ENCODE measurements at regions not wholly inside any gene's neighbourhood (a gene's known extent, or its start where the extent isn't known, plus 50 kb on each side); places are given as distances from the start of the nearest gene placed in this dataset.

- Histone ChIP-seq H3K9me3 (ENCODE audit: control insufficient read depth in 2 of 2, low read length in 2 of 2) (no peaks in the 10 kb centered on the region), H3K36me3 (ENCODE audit: control insufficient read depth in 2 of 2, insufficient read depth in 2 of 2, low read length in 2 of 2) (no peaks in the 10 kb centered on the region), H3K4me3 (ENCODE audit: low read length in 2 of 2) (no peak overlapping the region), H3K27ac (ENCODE audit: low read depth in 2 of 2, low read length in 2 of 2) (no peak overlapping the region), H3K4me1 (ENCODE audit: control insufficient read depth in 2 of 2, insufficient read depth in 2 of 2, low read length in 2 of 2) (no peaks in the 10 kb centered on the region), H3K9ac (ENCODE audit: low read depth in 1 of 2, low read length in 2 of 2) (no peak overlapping the region), H3K27me3 (ENCODE audit: control insufficient read depth in 2 of 2, insufficient read depth in 2 of 2, low read length in 2 of 2) (no peaks in the 10 kb centered on the region)
These were observed 147.8 kb upstream of the ERBB4 start for GRCh38 chr2:212686285-212686895.

- no peaks in the 10 kb centered on the region for H3K36me3 ChIP-seq (ENCODE audit: control insufficient read depth in 2 of 2, insufficient read depth in 2 of 2, low read length in 2 of 2)
- no peak overlapping the region for H3K9ac ChIP-seq (ENCODE audit: low read depth in 1 of 2, low read length in 2 of 2)
- H3K27me3 ChIP-seq (ENCODE audit: control insufficient read depth in 2 of 2, insufficient read depth in 2 of 2, low read length in 2 of 2), result no peaks in the 10 kb centered on the region
- H3K4me1 ChIP-seq (ENCODE audit: control insufficient read depth in 2 of 2, insufficient read depth in 2 of 2, low read length in 2 of 2), result no peaks in the 10 kb centered on the region
- no peak overlapping the region for H3K4me3 ChIP-seq (ENCODE audit: low read length in 2 of 2)
- H3K27ac ChIP-seq (ENCODE audit: low read depth in 2 of 2, low read length in 2 of 2), result no peak overlapping the region
- H3K9me3 ChIP-seq (ENCODE audit: control insufficient read depth in 2 of 2, low read length in 2 of 2), result no peaks in the 10 kb centered on the region
These were observed 144.9 kb upstream of the ERBB4 start for GRCh38 chr2:212683346-212684097.

- Histone ChIP-seq H3K36me3 (ENCODE audit: control insufficient read depth in 2 of 2, insufficient read depth in 2 of 2, low read length in 2 of 2) (no peaks in the 10 kb centered on the region), H3K9ac (ENCODE audit: low read depth in 1 of 2, low read length in 2 of 2) (no peak overlapping the region), H3K27ac (ENCODE audit: low read depth in 2 of 2, low read length in 2 of 2) (no peak overlapping the region), H3K4me3 (ENCODE audit: low read length in 2 of 2) (no peak overlapping the region), H3K9me3 (ENCODE audit: control insufficient read depth in 2 of 2, low read length in 2 of 2) (no peaks in the 10 kb centered on the region), H3K27me3 (ENCODE audit: control insufficient read depth in 2 of 2, insufficient read depth in 2 of 2, low read length in 2 of 2) (no peaks in the 10 kb centered on the region), H3K4me1 (ENCODE audit: control insufficient read depth in 2 of 2, insufficient read depth in 2 of 2, low read length in 2 of 2) (no peaks in the 10 kb centered on the region)
These were observed 144.3 kb upstream of the ERBB4 start for GRCh38 chr2:212682937-212683336.

- Histone ChIP-seq H3K4me3 (ENCODE audit: low read length in 2 of 2) (no peak overlapping the region), H3K27ac (ENCODE audit: low read depth in 2 of 2, low read length in 2 of 2) (no peak overlapping the region), H3K9me3 (ENCODE audit: control insufficient read depth in 2 of 2, low read length in 2 of 2) (no peaks in the 10 kb centered on the region), H3K9ac (ENCODE audit: low read depth in 1 of 2, low read length in 2 of 2) (no peak overlapping the region), H3K27me3 (ENCODE audit: control insufficient read depth in 2 of 2, insufficient read depth in 2 of 2, low read length in 2 of 2) (no peaks in the 10 kb centered on the region), H3K4me1 (ENCODE audit: control insufficient read depth in 2 of 2, insufficient read depth in 2 of 2, low read length in 2 of 2) (no peaks in the 10 kb centered on the region), H3K36me3 (ENCODE audit: control insufficient read depth in 2 of 2, insufficient read depth in 2 of 2, low read length in 2 of 2) (no peaks in the 10 kb centered on the region)
These were observed 138.9 kb upstream of the ERBB4 start for GRCh38 chr2:212677466-212677865.

- no peak overlapping the region for H3K4me3 ChIP-seq (ENCODE audit: low read length in 2 of 2)
These were observed 133.6 kb upstream of the ERBB4 start for GRCh38 chr2:212672186-212672585.

GRCh38 chr2:212669761-212670160 is 131.2 kb upstream of the ERBB4 start:
- no peaks in the 10 kb centered on the region for H3K27me3 ChIP-seq (ENCODE audit: control insufficient read depth in 2 of 2, insufficient read depth in 2 of 2, low read length in 2 of 2)
- no peak overlapping the region for H3K4me3 ChIP-seq (ENCODE audit: low read length in 2 of 2)
- no peaks in the 10 kb centered on the region for H3K4me1 ChIP-seq (ENCODE audit: control insufficient read depth in 2 of 2, insufficient read depth in 2 of 2, low read length in 2 of 2)
- H3K9me3 ChIP-seq (ENCODE audit: control insufficient read depth in 2 of 2, low read length in 2 of 2), result no peaks in the 10 kb centered on the region
- H3K36me3 ChIP-seq (ENCODE audit: control insufficient read depth in 2 of 2, insufficient read depth in 2 of 2, low read length in 2 of 2), result no peaks in the 10 kb centered on the region
- H3K27ac ChIP-seq (ENCODE audit: low read depth in 2 of 2, low read length in 2 of 2), result no peak overlapping the region
- H3K9ac ChIP-seq (ENCODE audit: low read depth in 1 of 2, low read length in 2 of 2), result no peak overlapping the region

More at GRCh38 chr2:212672186-212672585, 133.6 kb upstream of the ERBB4 start:
- Histone ChIP-seq H3K9me3 (ENCODE audit: control insufficient read depth in 2 of 2, low read length in 2 of 2) (no peaks in the 10 kb centered on the region), H3K4me1 (ENCODE audit: control insufficient read depth in 2 of 2, insufficient read depth in 2 of 2, low read length in 2 of 2) (no peaks in the 10 kb centered on the region), H3K27me3 (ENCODE audit: control insufficient read depth in 2 of 2, insufficient read depth in 2 of 2, low read length in 2 of 2) (no peaks in the 10 kb centered on the region), H3K36me3 (ENCODE audit: control insufficient read depth in 2 of 2, insufficient read depth in 2 of 2, low read length in 2 of 2) (no peaks in the 10 kb centered on the region), H3K27ac (ENCODE audit: low read depth in 2 of 2, low read length in 2 of 2) (no peak overlapping the region), H3K9ac (ENCODE audit: low read depth in 1 of 2, low read length in 2 of 2) (no peak overlapping the region)

- H3K27me3 ChIP-seq (ENCODE audit: control insufficient read depth in 2 of 2, insufficient read depth in 2 of 2, low read length in 2 of 2), result no peaks in the 10 kb centered on the region
- no peaks in the 10 kb centered on the region for H3K9me3 ChIP-seq (ENCODE audit: control insufficient read depth in 2 of 2, low read length in 2 of 2)
- no peak overlapping the region for H3K27ac ChIP-seq (ENCODE audit: low read depth in 2 of 2, low read length in 2 of 2)
- H3K4me3 ChIP-seq (ENCODE audit: low read length in 2 of 2), result no peak overlapping the region
- H3K4me1 ChIP-seq (ENCODE audit: control insufficient read depth in 2 of 2, insufficient read depth in 2 of 2, low read length in 2 of 2), result no peaks in the 10 kb centered on the region
- no peaks in the 10 kb centered on the region for H3K36me3 ChIP-seq (ENCODE audit: control insufficient read depth in 2 of 2, insufficient read depth in 2 of 2, low read length in 2 of 2)
- no peak overlapping the region for H3K9ac ChIP-seq (ENCODE audit: low read depth in 1 of 2, low read length in 2 of 2)
These were observed 129.2 kb upstream of the ERBB4 start for GRCh38 chr2:212667751-212668316.

- Histone ChIP-seq H3K27ac (ENCODE audit: low read depth in 2 of 2, low read length in 2 of 2) (no peak overlapping the region), H3K9ac (ENCODE audit: low read depth in 1 of 2, low read length in 2 of 2) (no peak overlapping the region), H3K4me1 (ENCODE audit: control insufficient read depth in 2 of 2, insufficient read depth in 2 of 2, low read length in 2 of 2) (no peaks in the 10 kb centered on the region), H3K36me3 (ENCODE audit: control insufficient read depth in 2 of 2, insufficient read depth in 2 of 2, low read length in 2 of 2) (no peaks in the 10 kb centered on the region), H3K9me3 (ENCODE audit: control insufficient read depth in 2 of 2, low read length in 2 of 2) (no peaks in the 10 kb centered on the region), H3K27me3 (ENCODE audit: control insufficient read depth in 2 of 2, insufficient read depth in 2 of 2, low read length in 2 of 2) (no peaks in the 10 kb centered on the region), H3K4me3 (ENCODE audit: low read length in 2 of 2) (no peak overlapping the region)
These were observed 127.3 kb upstream of the ERBB4 start for GRCh38 chr2:212665948-212666347.

- Histone ChIP-seq H3K4me1 (ENCODE audit: control insufficient read depth in 2 of 2, insufficient read depth in 2 of 2, low read length in 2 of 2) (no peaks in the 10 kb centered on the region), H3K4me3 (ENCODE audit: low read length in 2 of 2) (no peak overlapping the region), H3K27me3 (ENCODE audit: control insufficient read depth in 2 of 2, insufficient read depth in 2 of 2, low read length in 2 of 2) (no peaks in the 10 kb centered on the region), H3K9ac (ENCODE audit: low read depth in 1 of 2, low read length in 2 of 2) (no peak overlapping the region), H3K9me3 (ENCODE audit: control insufficient read depth in 2 of 2, low read length in 2 of 2) (no peaks in the 10 kb centered on the region), H3K27ac (ENCODE audit: low read depth in 2 of 2, low read length in 2 of 2) (no peak overlapping the region), H3K36me3 (ENCODE audit: control insufficient read depth in 2 of 2, insufficient read depth in 2 of 2, low read length in 2 of 2) (no peaks in the 10 kb centered on the region)
These were observed 120.8 kb upstream of the ERBB4 start for GRCh38 chr2:212659441-212659840.

GRCh38 chr2:212649646-212650045 is 111.0 kb upstream of the ERBB4 start:
- Histone ChIP-seq H3K9me3 (ENCODE audit: control insufficient read depth in 2 of 2, low read length in 2 of 2) (no peaks in the 10 kb centered on the region), H3K36me3 (ENCODE audit: control insufficient read depth in 2 of 2, insufficient read depth in 2 of 2, low read length in 2 of 2) (no peaks in the 10 kb centered on the region), H3K4me1 (ENCODE audit: control insufficient read depth in 2 of 2, insufficient read depth in 2 of 2, low read length in 2 of 2) (no peaks in the 10 kb centered on the region), H3K4me3 (ENCODE audit: low read length in 2 of 2) (no peak overlapping the region), H3K9ac (ENCODE audit: low read depth in 1 of 2, low read length in 2 of 2) (no peak overlapping the region), H3K27me3 (ENCODE audit: control insufficient read depth in 2 of 2, insufficient read depth in 2 of 2, low read length in 2 of 2) (no peaks in the 10 kb centered on the region), H3K27ac (ENCODE audit: low read depth in 2 of 2, low read length in 2 of 2) (no peak overlapping the region)
